ENCODE measurements at regions not wholly inside any gene's neighbourhood (a gene's known extent, or its start where the extent isn't known, plus 50 kb on each side); places are given as distances from the start of the nearest gene placed in this dataset.

DNA sequence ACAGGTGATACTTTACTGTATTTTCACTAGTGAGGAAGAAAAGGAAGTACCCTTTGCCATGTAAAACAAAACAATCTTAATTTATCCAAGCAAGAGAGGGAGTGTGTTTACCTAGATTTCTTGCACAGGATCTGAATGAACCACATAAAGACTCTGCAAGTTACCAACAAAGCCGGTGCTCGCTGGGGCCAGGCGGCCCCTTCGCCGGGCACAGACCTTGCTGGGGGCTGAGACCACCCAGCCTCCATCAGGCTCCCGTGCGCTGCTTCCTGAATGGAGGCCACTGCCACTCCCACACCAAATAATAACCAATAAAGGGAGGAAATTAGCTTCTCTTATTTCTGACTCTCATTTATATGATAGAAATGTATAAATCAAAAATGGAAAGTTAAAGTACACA lies 625.0 kb upstream of the ADARB2 start:
- no peaks in the 10 kb centered on the region for H3K79me2 ChIP-seq
- H3K36me3 ChIP-seq (replicated peaks; ENCODE audit: insufficient read depth, low read depth), result no peaks in the 10 kb centered on the region
- no peaks in the 10 kb centered on the region for H3K27me3 ChIP-seq
- no peak overlapping the region for H3K4me3 ChIP-seq
- no peaks in the 10 kb centered on the region for H3K9me3 ChIP-seq (ENCODE audit: low read depth)
- no peak overlapping the region for H3K27ac ChIP-seq
- no peaks in the 10 kb centered on the region for H4K20me1 ChIP-seq (ENCODE audit: insufficient read depth, poor library complexity, severe bottlenecking)
- no peak overlapping the region for H2AFZ ChIP-seq
- H3K9me2 ChIP-seq (replicated peaks; ENCODE audit: insufficient read depth), result no peaks in the 10 kb centered on the region
- TF ChIP-seq EZH2 (IDR thresholded peaks at IDR 0.05; ENCODE audit: borderline replicate concordance), result no peak
- TF ChIP-seq, protein P1, sequence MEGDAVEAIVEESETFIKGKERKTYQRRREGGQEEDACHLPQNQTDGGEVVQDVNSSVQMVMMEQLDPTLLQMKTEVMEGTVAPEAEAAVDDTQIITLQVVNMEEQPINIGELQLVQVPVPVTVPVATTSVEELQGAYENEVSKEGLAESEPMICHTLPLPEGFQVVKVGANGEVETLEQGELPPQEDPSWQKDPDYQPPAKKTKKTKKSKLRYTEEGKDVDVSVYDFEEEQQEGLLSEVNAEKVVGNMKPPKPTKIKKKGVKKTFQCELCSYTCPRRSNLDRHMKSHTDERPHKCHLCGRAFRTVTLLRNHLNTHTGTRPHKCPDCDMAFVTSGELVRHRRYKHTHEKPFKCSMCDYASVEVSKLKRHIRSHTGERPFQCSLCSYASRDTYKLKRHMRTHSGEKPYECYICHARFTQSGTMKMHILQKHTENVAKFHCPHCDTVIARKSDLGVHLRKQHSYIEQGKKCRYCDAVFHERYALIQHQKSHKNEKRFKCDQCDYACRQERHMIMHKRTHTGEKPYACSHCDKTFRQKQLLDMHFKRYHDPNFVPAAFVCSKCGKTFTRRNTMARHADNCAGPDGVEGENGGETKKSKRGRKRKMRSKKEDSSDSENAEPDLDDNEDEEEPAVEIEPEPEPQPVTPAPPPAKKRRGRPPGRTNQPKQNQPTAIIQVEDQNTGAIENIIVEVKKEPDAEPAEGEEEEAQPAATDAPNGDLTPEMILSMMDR (IDR thresholded peaks at IDR 0.05; ENCODE audit: poor library complexity), result no peak
- no peak overlapping the region for H3K4me2 ChIP-seq
- no peak for DNase-seq (ENCODE audit: low spot score)
- WGBS (ENCODE audit: low lambda C conversion rate, missing lambda C conversion rate), result 90% methylated on average over 7 of the region's 7 CpGs
- no peaks in the 10 kb centered on the region for H3K4me1 ChIP-seq (ENCODE audit: insufficient read depth)

DNA sequence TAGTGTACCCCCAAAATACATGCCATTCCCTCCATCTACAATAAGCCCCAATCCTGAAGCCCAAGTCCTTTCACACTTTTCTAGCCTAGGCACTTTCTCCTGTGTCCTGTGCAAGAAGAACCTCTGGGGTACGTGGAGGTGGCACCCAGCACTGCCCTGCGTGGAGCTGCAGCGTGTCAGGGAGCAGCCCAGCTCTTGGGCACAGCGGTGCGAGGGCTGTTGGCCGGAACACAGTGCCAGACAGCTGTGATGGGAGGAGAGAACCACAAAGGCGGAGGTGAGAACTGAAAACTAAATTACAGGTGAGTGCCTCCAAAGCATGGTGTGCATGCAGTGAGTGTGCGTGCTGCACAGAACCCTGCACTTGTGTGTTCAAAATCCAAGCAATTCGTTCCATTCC lies 621.3 kb upstream of the ADARB2 start:
- Histone ChIP-seq H3K4me1 (ENCODE audit: insufficient read depth) (no peaks in the 10 kb centered on the region), H3K27me3 (no peaks in the 10 kb centered on the region), H3K36me3 (replicated peaks; ENCODE audit: insufficient read depth, low read depth) (no peaks in the 10 kb centered on the region), H2AFZ (no peak overlapping the region), H3K4me3 (no peak overlapping the region), H3K4me2 (no peak overlapping the region), H3K27ac (no peak overlapping the region), H4K20me1 (ENCODE audit: insufficient read depth, poor library complexity, severe bottlenecking) (no peaks in the 10 kb centered on the region), H3K9me3 (ENCODE audit: low read depth) (no peaks in the 10 kb centered on the region), H3K79me2 (no peaks in the 10 kb centered on the region), H3K9me2 (replicated peaks; ENCODE audit: insufficient read depth) (no peaks in the 10 kb centered on the region)
- TF ChIP-seq EZH2phosphoT487 (IDR thresholded peaks at IDR 0.05; ENCODE audit: low read depth, severe bottlenecking, unreplicated experiment) (no peak), EZH2 (IDR thresholded peaks at IDR 0.05; ENCODE audit: borderline replicate concordance) (no peak)
- TF ChIP-seq, protein P1 (IDR thresholded peaks at IDR 0.05; ENCODE audit: poor library complexity), result no peak
- 86% methylated on average over 9 of the region's 9 CpGs for WGBS (ENCODE audit: low lambda C conversion rate, missing lambda C conversion rate)
- no peak for DNase-seq (ENCODE audit: low spot score)

DNA sequence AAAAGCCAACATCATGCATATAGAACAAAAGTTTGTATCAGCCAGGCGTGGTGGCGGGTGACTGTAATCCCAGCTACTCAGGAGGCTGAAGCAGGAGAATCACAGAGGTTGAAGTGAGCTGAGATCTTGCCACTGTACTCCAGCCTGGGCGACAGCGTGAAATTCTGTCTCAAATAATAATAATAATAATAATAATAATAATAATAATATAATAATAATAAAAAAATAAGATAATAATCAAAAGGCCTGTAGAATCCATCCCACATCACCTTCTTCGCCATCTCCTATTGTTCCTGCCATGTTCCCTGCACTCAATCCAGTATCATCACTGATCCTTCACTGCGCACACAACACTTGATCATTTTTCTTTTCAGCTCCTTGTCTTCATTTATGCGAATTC lies 619.3 kb upstream of the ADARB2 start:
- Histone ChIP-seq H4K20me1 (ENCODE audit: insufficient read depth, poor library complexity, severe bottlenecking) (no peaks in the 10 kb centered on the region), H3K4me2 (no peak overlapping the region)
- WGBS (ENCODE audit: low lambda C conversion rate, missing lambda C conversion rate), result 99% methylated on average over 7 of the region's 7 CpGs

DNA sequence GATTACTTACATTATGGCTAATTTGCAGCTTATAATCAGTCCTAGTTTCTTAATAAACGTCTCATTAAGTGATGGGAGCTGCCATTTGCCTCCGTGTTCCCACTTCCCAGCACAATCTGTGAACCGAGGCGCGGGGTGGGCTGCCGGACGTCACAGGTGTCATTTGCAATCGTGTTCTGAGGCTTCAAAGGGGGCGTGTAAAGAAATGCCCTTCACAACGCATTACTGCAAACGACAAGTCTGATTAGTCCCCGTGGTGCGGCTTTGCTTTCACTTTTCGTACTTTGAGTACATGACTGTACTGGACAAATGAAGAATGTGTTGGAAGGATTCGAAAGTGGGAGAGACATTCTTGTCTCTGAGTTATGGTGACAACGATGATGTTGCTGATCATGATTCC lies 614.2 kb upstream of the ADARB2 start:
- no peak for TF ChIP-seq EZH2phosphoT487 (IDR thresholded peaks at IDR 0.05; ENCODE audit: low read depth, severe bottlenecking, unreplicated experiment)
- TF ChIP-seq EZH2 (IDR thresholded peaks at IDR 0.05; ENCODE audit: borderline replicate concordance), result no peak
- TF ChIP-seq, protein P1 (IDR thresholded peaks at IDR 0.05; ENCODE audit: poor library complexity), result no peak
- no peak overlapping the region for H3K4me2 ChIP-seq
- no peaks in the 10 kb centered on the region for H3K36me3 ChIP-seq (replicated peaks; ENCODE audit: insufficient read depth, low read depth)
- H3K79me2 ChIP-seq, result no peaks in the 10 kb centered on the region
- H3K4me1 ChIP-seq (ENCODE audit: insufficient read depth), result no peaks in the 10 kb centered on the region
- H3K27ac ChIP-seq, result no peak overlapping the region
- WGBS (ENCODE audit: low lambda C conversion rate, missing lambda C conversion rate), result 81% methylated on average over 16 of the region's 16 CpGs
- H4K20me1 ChIP-seq (ENCODE audit: insufficient read depth, poor library complexity, severe bottlenecking), result no peaks in the 10 kb centered on the region
- no peaks in the 10 kb centered on the region for H3K27me3 ChIP-seq
- no peaks in the 10 kb centered on the region for H3K9me3 ChIP-seq (ENCODE audit: low read depth)
- DNase-seq (ENCODE audit: low spot score), result no peak
- no peak overlapping the region for H2AFZ ChIP-seq
- no peak overlapping the region for H3K4me3 ChIP-seq
- no peaks in the 10 kb centered on the region for H3K9me2 ChIP-seq (replicated peaks; ENCODE audit: insufficient read depth)

More for the DNA sequence above, 619.3 kb upstream of the ADARB2 start:
- Histone ChIP-seq H3K27ac (no peak overlapping the region), H3K79me2 (no peaks in the 10 kb centered on the region), H2AFZ (no peak overlapping the region), H3K36me3 (replicated peaks; ENCODE audit: insufficient read depth, low read depth) (no peaks in the 10 kb centered on the region), H3K9me3 (ENCODE audit: low read depth) (no peaks in the 10 kb centered on the region), H3K4me3 (no peak overlapping the region), H3K4me1 (ENCODE audit: insufficient read depth) (no peaks in the 10 kb centered on the region), H3K9me2 (replicated peaks; ENCODE audit: insufficient read depth) (no peaks in the 10 kb centered on the region), H3K27me3 (no peaks in the 10 kb centered on the region)
- TF ChIP-seq, protein P1 (IDR thresholded peaks at IDR 0.05; ENCODE audit: poor library complexity), result no peak
- DNase-seq (ENCODE audit: low spot score), result no peak
